Astrocyte of the hippocampus (primary cell): ENCODE measurements at regions not wholly inside any gene's neighbourhood (a gene's known extent, or its start where the extent isn't known, plus 50 kb on each side); places are given as distances from the start of the nearest gene placed in this dataset.

Source experiments
- DNase-seq: peaks from one replicate; pipeline ENCODE4 v3.0.0; 2011; ENCODE audit warnings: low read depth, low spot score

DNA sequence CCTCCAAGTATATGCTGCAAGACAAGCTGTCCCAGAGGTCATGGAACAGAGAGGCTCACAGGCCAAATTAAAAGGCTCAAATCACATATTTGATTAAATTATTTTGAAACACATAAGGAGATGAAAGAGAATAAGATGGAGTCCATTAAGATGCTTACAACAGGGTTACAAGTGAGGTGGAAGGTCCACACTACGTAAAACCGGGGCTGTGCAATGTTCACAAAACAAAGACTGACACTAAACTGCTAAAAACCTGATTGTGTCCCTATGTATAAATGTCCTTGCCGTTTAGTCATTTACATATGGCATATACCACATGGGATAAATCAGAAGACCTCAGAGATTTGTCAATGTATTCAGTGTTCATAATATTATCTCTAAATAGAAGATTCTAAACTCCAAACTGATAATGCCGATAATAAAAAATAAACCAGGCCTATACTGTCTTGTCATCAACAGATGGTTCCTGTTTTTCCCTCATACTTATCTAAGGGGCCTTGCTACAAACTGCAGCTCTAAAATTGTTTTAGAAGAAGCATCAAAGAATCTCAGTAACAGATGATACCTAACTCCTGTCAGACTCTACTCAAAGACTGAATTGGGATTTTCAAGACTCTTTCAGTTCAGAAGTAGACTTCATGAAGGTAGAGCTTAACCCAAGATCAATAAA is 51.8 kb upstream of the RIPOR2 start:
- no peak for DNase-seq

DNA sequence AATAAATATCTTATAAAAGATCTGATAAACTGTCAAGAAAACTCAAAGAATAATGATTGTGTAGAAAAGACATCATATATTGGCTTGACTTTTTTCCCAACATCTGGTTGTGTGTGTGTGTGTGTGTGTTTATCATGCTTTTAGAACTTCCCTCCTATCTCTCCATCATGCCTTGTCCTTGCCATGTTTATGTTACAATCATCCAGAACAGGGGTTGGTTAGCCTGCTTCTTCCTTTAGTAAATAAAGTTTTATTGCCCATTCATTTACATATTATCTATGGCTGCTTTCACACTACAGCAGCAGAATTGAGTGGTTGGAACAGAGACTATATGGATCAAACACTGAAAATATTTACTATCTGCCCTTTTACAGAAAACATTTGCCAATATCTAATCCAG is 52.8 kb upstream of the RIPOR2 start:
- DNase-seq, result no peak

DNA sequence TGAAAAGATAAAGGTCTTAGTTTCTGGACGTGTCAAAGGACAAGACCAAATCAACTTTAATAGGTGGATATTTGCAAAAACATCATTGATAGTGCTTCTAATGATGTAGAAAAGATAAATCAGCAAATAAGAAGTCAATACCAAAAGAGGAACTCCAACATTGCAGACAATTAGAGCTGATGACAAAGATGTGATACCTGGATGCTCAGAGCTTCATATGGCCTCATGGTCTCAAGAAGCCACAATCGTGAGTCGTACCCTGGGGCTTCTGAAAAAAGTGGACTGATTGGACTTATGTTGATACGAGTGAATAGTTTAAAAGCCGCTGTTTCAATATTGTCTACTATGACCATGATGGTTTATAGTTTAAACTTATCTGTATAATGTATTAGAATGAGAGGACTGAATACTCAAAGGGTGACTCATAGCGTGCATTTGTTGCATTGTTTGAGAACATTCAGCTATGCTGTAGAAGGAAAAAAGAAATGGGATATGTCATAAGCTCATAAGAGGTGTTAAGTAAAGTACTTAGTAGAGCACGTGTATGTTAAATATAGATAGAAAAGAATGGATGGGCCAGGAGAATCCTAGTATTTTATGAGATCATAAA is 54.6 kb upstream of the RIPOR2 start:
- DNase-seq, result peak; percentile 67

- no peak for DNase-seq
These were observed 55.4 kb upstream of the RIPOR2 start for GRCh38 chr6:24990944-24991809.

GRCh38 chr6:24991810-24992467 is 56.2 kb upstream of the RIPOR2 start:
- DNase-seq, result peak; percentile 63

- DNase-seq, result no peak
These were observed 59.1 kb upstream of the RIPOR2 start for GRCh38 chr6:24994812-24995211.

DNA sequence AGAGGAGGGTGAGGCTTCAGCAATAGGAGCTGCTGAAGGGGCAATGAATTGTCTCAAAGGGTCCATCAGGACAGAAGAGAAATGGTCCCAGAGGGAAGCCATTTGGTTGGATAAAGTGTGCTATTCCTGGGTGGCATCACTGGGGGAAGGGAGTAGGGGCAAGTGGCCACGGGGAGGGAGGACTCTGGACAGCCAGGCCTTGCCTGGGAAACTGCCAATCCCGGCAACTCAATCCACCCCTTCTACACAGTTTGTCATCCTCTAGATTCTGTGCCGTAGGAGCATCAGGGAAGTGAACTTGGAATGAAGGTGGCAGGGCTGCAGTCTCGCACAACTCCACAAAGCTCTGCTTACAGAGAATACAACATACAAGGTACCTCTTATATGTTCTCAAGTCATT is 59.5 kb upstream of the RIPOR2 start:
- no peak for DNase-seq

DNA sequence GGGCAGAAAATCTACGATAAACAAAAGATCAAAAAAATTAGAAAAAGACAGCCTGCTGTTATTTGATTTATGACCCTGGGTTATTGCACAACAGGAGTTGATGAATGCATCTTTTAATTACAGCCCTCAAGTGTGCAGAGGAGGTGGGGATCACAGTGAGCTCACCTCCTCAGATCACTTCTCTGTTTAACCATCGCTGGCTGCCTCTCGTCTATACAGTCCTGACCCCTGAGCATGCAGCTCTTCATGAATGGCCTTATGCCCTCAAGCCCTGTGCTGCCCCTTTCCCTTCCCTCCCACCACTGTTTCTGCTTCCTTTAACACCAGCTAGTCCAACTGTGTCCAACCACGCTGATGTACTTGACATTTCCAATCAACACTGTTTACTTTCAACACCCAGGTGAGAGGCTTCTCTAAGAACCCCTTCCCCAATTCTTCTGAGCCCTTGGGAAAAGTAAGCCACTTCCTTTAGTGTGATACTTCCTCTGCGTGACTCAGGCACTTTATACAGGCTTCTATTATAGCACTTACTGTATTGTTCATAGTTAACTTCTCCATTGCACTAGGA is 60.6 kb upstream of the RIPOR2 start:
- no peak for DNase-seq

DNA sequence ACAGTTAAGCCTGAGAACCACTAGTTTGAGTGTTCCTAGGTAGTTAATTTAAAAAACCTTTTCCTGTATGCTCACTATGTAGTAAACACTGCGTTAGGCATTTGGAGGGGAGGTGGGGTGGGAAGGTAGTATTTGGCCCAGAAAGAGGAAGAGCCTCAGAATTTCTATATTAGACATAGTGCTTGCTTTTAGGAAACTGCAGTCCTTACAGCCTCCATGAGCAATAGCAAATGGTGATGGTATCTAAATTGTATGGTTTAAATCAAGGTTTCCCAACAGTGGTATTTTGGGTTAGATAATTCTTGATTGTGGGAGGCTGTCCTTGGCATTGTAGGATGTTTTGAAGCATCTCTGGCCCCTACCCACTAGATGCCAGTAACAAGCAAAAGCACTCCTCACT is 61.5 kb upstream of the RIPOR2 start:
- no peak for DNase-seq

- DNase-seq, result no peak
These were observed 62.1 kb upstream of the RIPOR2 start for GRCh38 chr6:24997905-24998304.

GRCh38 chr6:25002326-25003091 is 66.7 kb upstream of the RIPOR2 start:
- no peak for DNase-seq

DNA sequence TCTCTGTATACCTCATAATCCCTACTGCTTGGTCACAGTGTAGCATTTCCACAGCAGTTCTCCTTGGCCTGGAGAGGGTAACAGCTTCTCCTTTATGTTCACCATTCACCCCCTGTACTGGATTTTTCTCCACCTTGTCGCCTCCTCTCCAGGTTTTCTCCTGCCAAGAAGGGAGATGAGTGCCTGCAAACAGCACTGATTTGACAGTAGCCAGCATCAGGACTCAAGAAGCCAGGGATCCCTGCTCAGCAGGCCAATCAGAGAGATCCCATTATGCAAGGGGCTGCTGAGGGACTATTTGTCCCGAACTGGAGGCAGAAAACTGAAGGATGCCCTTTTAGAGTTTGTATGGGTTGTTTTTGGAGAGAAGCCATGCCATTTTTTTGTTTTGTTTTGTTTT is 68.6 kb upstream of the RIPOR2 start:
- no peak for DNase-seq

GRCh38 chr6:25005010-25005409 is 69.2 kb upstream of the RIPOR2 start:
- no peak for DNase-seq

DNA sequence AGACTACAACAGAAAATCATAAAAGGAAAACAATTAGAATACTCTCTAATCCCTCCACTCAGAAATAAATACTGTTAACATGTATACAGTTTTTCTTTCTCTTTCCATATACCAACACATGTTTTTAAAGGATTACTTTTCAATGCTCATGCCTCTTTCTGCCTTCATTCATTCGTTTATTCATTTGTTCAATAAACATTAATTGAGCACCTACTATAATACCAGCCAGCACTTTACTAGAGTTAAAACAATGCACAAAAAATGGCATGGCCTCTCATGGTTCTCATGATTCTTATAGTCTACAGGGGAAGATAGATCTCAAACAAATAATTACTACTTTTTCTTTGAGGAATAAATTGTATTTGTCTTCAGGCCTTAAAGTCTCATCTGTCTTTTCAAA is 70.3 kb upstream of the RIPOR2 start:
- DNase-seq, result no peak

- peak; percentile 68 for DNase-seq
These were observed 70.8 kb upstream of the RIPOR2 start for GRCh38 chr6:25006565-25007001.

DNA sequence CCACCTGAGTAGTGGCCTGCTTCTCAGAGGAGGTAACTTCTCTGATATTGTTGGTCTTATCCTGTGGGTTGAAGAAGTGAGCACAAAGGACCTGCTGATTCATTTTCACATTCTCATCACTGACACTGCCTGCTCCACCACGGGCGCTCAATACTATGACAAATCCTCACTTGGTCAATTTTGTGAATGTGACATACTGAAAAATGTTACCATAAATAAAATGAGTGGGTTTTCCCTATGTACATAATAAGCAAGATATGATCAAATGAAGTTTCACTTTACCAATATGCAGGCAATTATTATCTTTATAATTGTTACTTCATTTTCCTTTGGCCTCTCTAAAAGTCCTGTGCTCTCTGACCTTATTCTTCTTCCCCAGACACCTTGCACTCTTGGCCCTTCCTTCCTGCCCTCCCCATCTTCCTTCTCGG is 71.5 kb upstream of the RIPOR2 start:
- no peak for DNase-seq

DNA sequence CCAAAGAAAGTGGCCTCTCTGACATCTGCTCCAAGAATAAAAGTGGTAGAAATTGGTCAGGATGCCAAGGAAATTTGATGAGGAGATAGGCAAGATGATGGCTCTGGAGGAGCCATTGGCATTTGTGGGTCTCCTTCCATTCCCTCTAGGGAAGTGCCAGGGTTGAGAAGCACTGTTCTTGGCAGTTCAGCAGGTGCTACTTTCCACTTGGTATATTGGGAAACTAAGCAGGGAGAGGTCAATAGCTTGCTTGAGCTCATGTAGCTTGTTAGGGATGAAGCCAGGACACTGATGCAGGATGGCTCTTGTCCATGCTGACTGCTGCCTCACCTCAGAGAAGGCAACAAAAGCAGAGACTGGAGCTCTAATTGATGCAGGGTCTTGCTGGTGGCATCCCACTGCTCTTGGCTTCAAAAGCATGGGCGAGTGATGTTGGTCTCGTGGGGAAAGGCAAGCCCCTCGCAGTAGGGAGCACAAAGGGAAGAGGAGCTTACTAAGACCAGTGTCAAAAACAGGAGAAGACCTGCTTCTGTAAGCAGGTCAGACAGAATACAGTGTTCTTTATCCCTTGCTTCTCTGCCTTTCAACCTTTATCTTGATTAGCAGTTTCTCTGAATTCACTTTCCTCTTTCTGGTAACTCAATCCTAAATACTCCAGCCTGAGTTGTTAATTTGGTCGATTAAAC is 73.1 kb upstream of the RIPOR2 start:
- DNase-seq, result no peak

DNA sequence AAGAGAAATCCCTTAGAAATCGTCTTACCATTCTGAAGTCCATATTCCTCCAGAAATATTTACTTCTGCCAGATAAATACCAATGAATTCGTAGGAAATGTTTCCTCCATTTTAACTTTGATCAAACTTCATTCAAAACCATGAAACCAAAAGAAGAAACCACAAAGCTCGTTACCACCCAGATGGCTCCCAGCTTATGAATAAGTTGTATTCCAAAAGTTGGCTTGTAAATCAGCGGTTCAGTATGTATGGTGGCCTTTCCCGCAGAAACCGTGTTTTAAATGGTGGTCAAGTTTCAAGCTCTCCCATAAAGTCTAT is 73.6 kb upstream of the RIPOR2 start:
- DNase-seq, result no peak

DNA sequence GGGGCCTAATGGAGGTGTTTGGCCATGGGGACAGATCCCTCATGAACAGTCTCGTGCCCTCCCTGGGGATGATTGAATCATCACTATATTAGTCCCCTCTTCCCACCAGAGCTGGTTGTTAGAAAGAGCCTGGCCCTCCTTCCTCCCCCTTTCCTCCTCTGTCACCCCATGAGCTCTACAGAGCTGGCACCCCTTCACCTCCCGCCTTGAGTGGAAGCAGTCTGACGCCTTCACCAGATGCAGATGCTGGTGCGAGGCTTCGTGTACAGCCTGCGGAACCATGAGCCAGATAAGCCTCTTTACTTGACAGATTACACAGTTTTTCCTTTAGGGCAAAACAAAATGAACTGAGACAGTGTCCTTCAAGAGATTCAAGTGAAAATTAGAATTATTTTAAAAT is 74.4 kb upstream of the RIPOR2 start:
- no peak for DNase-seq

DNA sequence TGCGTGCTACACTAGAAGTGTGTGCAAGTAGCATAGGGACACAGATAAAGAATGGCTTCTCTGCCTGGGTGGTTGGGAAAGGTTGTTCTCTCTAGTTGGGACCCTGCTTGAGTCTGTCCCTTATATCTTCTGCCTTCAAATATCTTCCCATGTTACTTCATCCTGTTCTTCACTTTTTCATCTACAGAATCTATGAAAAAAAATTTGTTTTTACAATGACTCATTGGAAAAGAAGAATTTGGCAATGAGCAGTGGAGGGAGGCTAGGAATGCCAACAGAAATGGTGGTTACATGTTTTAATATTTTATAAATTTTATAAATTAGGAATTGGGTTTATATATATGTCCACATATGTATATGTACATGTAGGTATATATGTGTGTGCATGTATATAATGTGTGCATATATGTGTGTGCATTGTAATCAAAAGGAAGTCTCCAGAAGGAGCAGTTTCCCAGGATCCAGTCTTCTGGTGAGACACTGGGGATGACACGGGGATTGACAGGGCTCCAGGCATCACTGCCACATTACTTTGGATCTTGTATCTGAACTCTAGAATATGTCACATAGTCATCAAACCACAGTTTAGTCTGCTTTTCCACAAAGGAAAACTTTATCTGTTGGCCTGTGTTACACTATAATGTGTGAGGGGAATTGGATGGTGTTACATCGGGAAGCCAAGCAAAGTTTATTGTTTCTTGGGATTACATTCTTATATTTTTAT is 75.3 kb upstream of the RIPOR2 start:
- DNase-seq, result no peak
